Left forelimb (tissue), 1 donor: ENCODE measurements at regions not wholly inside any gene's neighbourhood (a gene's known extent, or its start where the extent isn't known, plus 50 kb on each side); places are given as distances from the start of the nearest gene placed in this dataset.

Source experiments
- DNase-seq: peaks from one replicate; pipeline ENCODE4 v3.0.0-alpha.2; 2018; ENCODE audit warnings: low spot score

DNA sequence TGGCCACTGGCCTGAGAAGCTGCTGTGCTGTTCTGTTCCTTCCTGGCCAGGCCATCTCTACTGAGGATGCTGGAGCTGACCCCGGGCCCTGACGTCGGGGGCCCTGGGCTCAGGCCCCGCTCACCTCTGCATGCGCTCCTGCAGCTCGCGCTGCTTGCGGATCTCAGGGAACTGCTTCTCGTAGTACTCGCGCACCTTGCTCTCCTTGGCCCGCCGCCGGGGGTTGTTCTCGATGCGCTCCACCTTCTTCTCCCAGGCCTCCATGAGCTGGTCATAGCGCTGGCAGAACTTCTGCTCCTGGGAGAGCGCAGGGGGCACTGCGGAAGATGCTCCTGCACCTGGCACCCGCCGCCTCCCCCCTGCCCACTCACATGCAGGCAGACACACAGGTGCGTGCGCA is 135.6 kb downstream of the RFLNA start:
- DNase-seq = no peak

DNA sequence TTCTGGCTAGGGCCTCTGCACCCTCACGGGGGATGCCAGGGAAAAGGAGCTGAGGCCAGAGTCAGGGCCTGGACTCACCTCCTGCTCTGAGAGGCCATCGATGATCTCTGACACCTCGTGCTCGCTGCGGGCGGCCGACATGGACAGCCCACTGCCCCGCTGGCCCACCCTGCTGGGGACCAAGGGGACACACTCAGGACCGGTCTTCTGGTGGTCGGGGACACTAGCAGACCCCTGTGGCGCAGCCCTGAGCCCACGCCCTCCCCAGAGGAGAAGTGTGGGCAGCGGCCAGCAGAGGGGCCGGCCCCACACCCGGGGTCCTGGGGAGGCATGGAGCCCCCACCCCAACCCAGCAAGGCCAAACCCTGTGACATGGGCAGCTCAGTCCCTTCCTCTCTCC is 134.6 kb downstream of the RFLNA start:
- no peak for DNase-seq

DNA sequence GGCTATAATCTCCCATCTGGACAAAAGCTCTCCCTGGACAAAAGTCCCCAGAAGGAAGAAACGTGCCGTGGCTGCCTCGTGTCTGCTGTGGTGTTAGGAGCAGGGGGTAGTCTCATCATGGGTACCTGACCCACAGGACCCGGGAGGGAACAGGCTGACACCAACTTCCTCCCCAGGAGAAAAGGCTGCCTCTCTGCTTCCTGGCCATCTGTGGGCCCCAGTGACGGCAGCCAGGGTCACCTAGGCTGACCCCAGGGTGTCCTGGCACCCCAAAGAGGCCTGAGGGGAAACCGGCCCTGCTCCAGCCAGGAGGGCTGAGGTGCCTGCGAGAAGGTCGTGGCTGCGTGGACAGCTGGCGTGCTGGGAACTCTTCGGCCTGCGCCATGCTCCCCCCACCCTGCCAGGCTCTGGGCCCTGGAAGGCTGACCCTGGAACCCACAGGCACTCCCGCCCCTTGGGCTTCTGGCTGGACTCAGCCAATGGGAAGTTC is 133.9 kb downstream of the RFLNA start:
- no peak for DNase-seq

DNA sequence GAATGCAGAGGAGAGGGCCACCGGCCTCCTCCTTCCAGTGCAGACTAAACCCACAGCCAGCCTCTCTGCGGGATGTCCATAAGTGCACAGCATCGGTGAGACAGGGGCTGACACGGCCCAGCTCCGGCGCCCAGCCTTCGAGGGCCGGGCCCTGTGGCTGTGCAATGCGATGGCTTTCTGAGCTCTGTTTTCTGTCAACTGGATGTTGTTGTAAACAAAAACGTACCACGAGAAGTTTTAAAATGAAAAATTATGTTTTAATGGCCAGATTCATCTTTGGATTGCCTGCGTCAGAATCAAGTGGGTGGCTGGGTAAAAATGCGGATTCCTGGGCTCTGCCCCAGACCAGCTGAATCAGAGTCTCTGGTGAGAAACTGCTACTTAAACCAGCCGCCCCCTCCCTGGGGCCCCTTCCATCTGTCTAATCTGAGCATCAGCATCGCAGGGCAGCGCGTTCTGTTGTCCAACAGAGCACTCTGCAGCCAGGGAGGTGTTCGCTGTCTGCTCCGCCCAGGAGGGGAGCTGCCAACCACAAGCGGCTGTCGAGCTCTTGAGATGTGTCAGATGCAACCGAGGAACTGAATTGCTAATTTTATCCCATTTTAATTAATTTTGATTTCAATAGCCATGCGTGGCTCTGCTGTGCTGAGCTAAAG is 133.4 kb downstream of the RFLNA start:
- no peak for DNase-seq

GRCh38 chr12:124426594-124427555 is 132.0 kb downstream of the RFLNA start:
- no peak for DNase-seq

GRCh38 chr12:124425667-124426066 is 130.8 kb downstream of the RFLNA start:
- no peak for DNase-seq

DNA sequence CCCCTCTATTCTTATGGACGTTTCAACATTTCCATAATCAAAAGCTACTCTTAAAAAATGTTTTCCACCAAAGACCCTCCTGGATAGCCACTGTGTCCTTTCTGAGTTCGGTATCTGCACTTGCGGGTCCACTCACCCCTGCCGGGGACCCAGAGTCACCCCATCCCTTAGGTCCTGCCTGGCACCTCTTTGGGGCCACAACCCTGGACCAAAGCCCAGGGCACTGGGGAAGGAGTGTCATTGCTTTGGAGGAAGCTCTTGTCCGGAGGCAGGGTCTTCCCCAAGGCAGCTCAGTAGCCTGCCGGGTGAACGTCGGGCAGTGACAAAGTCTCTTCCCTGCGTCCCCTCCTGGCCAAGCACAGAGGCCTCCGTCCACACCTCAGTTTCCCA is 129.6 kb downstream of the RFLNA start:
- DNase-seq = no peak

DNA sequence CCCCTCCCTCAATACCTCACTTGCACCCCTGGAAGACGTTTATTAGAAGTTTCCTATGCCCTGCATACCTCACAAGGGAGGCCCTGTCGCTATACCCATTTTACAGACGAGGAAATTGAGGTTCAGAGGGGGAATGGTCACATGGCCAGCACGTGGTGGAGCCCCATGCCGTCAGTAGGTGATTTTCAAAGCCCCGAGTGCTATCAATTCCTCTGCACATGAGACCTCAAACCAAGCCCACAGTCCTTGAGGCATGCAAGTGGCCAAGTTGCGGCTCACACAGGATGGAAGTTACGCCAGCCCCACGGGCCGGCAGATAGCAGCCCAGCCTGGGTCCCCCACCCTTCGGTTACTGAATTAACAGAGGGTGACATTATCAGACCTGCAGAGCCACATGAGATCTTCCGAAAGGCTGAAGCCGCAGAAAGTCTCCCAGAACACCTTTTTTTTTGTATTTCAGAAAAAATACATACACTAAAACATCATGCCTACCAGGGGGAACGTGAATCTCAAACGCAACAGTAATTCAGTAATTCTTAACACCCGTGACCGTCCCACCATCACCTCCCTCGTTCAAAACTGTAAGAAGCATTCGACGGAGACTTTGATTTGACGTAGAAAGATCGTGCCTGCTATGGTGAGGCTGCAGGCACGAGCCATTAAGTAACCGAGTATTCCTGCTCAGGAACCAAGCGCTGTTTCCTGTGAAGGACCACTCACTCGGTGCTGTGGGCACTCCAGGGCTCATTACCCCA is 129.0 kb downstream of the RFLNA start:
- DNase-seq = no peak

GRCh38 chr12:124422570-124423523 is 128.0 kb downstream of the RFLNA start:
- peak; percentile 93 for DNase-seq

- no peak for DNase-seq
Observed at GRCh38 chr12:124422142-124422569, 127.3 kb downstream of the RFLNA start.

- DNase-seq = no peak
Observed at GRCh38 chr12:124420996-124421674, 126.2 kb downstream of the RFLNA start.

DNA sequence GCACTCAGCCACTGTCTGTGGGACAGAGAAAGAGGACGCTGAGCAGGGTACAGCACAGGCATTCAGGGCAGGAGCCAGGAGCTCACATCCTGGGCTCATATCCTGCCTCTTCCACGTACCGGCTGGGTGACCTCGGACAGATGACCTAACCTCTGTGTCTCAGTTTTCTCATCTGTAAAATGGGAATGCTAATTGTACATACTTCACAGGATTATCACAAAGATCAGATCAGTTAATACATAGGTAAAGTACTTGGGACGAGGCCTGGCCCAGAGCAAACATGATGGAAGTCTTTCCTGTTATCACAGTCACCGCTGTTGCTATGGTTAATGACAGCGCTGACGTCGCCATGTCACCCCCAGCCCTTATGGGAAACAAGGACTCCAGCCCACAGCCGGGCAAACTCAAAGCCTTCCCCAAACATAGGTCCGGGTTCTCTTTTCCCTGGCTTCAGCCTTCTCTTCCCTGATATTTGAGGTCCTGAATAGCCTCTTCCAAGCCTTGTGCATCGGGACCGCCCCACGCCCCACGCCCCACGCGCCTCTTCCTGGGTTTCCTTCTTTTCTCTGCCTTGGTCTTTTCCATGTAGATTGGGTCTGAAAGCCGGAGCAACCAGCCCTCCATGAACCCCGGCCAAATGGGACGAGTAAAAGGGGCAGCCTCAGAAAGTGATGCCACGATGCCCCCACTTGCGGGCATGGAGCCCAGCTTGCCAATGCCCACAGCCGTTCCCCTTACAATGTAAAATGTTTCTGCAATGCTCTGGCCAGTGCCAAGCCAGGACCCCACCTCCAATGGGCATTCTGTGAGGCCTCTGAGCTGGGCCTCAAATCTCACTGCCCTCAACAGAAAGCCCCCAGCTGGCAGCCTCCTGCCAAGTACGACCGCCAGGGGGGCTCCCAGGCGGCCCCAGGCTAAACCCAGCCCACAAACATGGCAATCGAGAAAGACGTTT is 125.4 kb downstream of the RFLNA start:
- no peak for DNase-seq

GRCh38 chr12:124419292-124420040 is 124.6 kb downstream of the RFLNA start:
- DNase-seq = no peak

DNA sequence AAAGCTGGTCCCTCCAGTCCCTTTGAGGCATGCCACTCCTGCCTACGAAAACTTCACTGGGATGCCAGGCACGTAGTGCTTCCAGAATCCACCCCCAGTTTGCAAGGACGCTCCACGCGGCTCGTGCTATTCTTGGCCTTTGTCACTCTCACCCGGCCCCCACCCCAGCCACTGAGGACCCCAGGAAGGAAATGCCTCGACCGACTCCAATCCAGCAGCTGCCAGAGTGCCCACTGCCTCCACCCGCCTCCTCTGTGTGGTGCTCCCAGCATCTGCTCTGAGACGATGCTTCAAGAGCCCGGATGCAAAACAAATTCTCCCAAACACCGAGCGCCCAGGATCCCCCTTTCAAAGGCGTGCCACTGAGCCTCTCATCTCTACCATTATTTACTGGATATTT is 123.9 kb downstream of the RFLNA start:
- DNase-seq = no peak

- no peak for DNase-seq
Observed at GRCh38 chr12:124418156-124418555, 123.3 kb downstream of the RFLNA start.

GRCh38 chr12:124416516-124417395 is 121.9 kb downstream of the RFLNA start:
- DNase-seq = no peak

DNA sequence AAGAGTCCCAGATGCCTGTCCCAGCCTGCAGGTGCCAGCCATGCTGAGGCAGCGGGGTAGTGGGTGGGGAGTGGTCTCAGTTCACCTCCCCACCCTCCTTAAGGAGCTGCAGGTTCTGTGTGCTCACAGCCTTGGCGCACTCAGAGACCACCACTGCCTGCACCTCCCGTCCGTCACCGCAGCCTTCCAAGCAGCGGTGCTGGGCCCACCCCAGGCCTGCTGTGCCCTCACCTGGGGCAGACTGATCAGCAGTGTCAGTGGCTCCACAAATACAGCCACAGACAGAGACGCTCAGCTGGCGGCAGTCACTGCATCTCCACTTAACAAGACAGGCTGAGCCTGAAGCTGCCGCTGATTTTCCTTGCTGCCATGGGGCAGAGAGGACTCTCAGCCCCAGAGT is 120.2 kb downstream of the RFLNA start:
- DNase-seq = no peak

- no peak for DNase-seq
Observed at GRCh38 chr12:124413915-124414314, 119.0 kb downstream of the RFLNA start.
